Liver (tissue), 3 donors: ENCODE measurements at regions not wholly inside any gene's neighbourhood (a gene's known extent, or its start where the extent isn't known, plus 50 kb on each side); places are given as distances from the start of the nearest gene placed in this dataset.

ENCODE experiments used
- ATF3 ChIP-seq: IDR thresholded peaks from 2 replicates; pipeline ENCODE4 v1.6.1; 2016; ENCODE audit warnings: antibody characterized with exemption
- CTCF ChIP-seq: fragments of 150-350 bp; IDR thresholded peaks from 2 replicates; pipeline ENCODE4 v1.5.1; 2017; ENCODE audit warnings: improper control_type of control experiment, low read depth, low read length; ENCODE audit not compliant: missing input control
- JUND ChIP-seq, 2 donors: IDR thresholded peaks; 2 replicates each; pipeline ENCODE4 v1.6.1; 2016; ENCODE audit warnings: antibody characterized with exemption in 2 of 2
- TF ChIP-seq, protein P1 (sequence below): IDR thresholded peaks from 2 replicates; pipeline ENCODE4 v1.6.1; 2016; ENCODE audit warnings: antibody characterized with exemption
- donor health status: healthy.
- donor health status: healthy.

DNA sequence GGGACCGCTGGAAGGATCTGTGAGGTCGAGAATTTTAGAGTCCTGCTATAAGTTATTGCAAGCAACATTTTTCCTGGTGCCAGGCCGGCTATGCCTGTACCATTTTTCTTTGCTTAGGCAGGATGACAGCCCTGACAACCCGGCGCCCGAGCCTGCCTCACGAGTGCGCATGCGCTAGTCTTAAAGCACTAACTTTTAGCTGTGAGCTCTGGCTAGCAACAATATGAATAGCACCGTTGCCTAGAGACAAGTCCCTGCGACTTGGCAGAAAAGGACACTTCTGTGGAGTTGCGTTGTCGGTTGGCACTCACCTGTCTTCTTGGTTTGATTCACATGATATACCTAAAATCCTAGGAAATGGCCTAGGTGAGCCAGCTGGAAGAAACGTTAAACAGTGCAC is 663.4 kb upstream of the TSPY4 start:
- TF ChIP-seq JUND (IDR thresholded peaks at IDR 0.05) (no peak), CTCF (no peak), ATF3 (no peak)
- TF ChIP-seq, protein P1, sequence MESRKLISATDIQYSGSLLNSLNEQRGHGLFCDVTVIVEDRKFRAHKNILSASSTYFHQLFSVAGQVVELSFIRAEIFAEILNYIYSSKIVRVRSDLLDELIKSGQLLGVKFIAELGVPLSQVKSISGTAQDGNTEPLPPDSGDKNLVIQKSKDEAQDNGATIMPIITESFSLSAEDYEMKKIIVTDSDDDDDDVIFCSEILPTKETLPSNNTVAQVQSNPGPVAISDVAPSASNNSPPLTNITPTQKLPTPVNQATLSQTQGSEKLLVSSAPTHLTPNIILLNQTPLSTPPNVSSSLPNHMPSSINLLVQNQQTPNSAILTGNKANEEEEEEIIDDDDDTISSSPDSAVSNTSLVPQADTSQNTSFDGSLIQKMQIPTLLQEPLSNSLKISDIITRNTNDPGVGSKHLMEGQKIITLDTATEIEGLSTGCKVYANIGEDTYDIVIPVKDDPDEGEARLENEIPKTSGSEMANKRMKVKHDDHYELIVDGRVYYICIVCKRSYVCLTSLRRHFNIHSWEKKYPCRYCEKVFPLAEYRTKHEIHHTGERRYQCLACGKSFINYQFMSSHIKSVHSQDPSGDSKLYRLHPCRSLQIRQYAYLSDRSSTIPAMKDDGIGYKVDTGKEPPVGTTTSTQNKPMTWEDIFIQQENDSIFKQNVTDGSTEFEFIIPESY, result no peak
